ENCODE measurements at regions not wholly inside any gene's neighbourhood (a gene's known extent, or its start where the extent isn't known, plus 50 kb on each side); places are given as distances from the start of the nearest gene placed in this dataset.

DNA sequence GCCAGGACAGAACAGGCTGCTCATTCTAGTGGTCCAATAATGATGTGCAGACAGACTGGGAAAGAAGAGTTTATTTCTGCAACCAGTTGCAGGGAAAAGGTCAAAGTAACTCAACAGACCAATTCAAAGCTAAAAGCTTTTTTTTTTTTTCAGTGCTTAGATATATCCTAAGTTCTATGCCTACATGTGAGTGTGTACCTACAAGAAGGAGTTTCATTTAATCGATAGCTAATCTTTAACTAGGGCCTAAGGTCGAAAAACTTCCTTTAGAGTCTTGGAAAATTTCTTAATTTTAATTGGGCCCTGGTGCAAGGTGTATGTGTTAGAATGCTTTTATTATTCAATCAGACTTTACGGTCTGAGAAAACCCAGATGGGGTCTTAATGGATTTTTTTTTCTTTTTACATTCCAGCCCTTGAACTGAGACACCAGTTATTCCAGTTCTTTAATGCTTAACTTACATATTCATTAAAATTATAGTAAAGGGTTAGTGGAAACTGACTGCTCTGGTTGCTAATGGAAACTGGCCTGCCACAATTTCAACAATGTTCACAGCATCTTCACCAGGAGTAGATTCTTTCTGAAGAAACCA, 365.3 kb downstream of the MTRR start:
- ATAC-seq (no peak), DNase-seq (no peak)
- Histone ChIP-seq H3K4me3 (no peak overlapping the region), H3K9me3 (no peaks in the 10 kb centered on the region), H3K4me1 (no peaks in the 10 kb centered on the region), H3K36me3 (no peaks in the 10 kb centered on the region), H3K27me3 (no peaks in the 10 kb centered on the region), H3K27ac (no peak overlapping the region)
- 49 to 77% methylated on average over 3 of the region's 3 CpGs for WGBS, 2 donors
- TF ChIP-seq, protein P1, sequence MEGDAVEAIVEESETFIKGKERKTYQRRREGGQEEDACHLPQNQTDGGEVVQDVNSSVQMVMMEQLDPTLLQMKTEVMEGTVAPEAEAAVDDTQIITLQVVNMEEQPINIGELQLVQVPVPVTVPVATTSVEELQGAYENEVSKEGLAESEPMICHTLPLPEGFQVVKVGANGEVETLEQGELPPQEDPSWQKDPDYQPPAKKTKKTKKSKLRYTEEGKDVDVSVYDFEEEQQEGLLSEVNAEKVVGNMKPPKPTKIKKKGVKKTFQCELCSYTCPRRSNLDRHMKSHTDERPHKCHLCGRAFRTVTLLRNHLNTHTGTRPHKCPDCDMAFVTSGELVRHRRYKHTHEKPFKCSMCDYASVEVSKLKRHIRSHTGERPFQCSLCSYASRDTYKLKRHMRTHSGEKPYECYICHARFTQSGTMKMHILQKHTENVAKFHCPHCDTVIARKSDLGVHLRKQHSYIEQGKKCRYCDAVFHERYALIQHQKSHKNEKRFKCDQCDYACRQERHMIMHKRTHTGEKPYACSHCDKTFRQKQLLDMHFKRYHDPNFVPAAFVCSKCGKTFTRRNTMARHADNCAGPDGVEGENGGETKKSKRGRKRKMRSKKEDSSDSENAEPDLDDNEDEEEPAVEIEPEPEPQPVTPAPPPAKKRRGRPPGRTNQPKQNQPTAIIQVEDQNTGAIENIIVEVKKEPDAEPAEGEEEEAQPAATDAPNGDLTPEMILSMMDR (IDR thresholded peaks at IDR 0.05), result no peak
- intact Hi-C loops (cut with DNase I), result no loop called here

DNA sequence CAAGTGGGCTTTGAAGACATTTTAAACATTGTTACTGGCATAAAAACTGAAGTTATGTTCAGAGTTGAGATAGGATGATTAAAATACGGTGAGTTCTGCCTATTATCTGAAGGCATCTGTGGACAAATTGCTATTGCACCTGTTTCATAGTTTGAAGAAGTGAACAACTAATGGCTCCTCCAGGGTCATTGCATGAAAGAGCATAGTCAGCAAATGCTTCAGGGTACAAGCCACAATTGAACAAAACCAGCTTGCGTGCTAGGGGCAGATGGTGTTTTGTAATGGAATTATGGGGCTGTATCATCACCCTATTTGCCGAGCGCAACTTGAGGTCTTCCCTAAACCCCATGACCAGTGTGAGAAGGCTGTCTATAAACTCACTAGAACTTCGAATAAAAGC, 369.1 kb downstream of the MTRR start:
- Histone ChIP-seq H3K9me3 (no peaks in the 10 kb centered on the region), H3K4me3 (no peak overlapping the region), H3K27ac (no peak overlapping the region), H3K4me1 (no peaks in the 10 kb centered on the region), H3K36me3 (no peaks in the 10 kb centered on the region), H3K27me3 (no peaks in the 10 kb centered on the region)
- intact Hi-C loops (cut with DNase I), result no loop called here
- DNase-seq (no peak), ATAC-seq (no peak)
- WGBS, 2 donors, result 85 to 90% methylated on average over 5 of the region's 5 CpGs
- TF ChIP-seq, protein P1 (IDR thresholded peaks at IDR 0.05), result no peak

DNA sequence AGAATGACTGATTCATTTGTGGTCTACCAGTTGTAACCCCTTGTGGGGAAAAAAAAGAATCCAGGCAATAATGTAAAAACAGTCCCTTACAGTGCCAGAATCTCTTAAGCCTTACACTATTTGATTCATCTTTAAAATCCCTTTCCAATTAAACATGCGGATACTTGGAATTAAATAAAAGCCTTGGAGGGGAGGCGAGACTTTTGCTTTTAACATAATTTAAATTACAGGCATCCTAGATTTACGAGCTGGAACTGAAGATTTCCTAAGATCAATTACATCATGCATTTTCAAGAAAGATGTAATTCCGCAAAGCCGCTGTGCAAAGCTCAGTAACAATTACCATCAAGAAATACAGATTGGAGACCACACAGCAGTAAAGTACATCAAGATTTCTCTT, 370.2 kb downstream of the MTRR start:
- TF ChIP-seq, protein P1 (IDR thresholded peaks at IDR 0.05), result no peak
- intact Hi-C loops (cut with DNase I), result no loop called here
- no peaks in the 10 kb centered on the region for H3K27me3 ChIP-seq
- no peaks in the 10 kb centered on the region for H3K4me1 ChIP-seq
- no peak overlapping the region for H3K4me3 ChIP-seq
- no peak overlapping the region for H3K27ac ChIP-seq
- ATAC-seq (no peak), DNase-seq (no peak)
- WGBS, 2 donors, result 75 to 80% methylated on average over 5 of the region's 5 CpGs
- H3K9me3 ChIP-seq, result peaks cover 0 to 7% (median 0%) of the 10 kb centered on the region in 11 donors
- no peaks in the 10 kb centered on the region for H3K36me3 ChIP-seq

DNA sequence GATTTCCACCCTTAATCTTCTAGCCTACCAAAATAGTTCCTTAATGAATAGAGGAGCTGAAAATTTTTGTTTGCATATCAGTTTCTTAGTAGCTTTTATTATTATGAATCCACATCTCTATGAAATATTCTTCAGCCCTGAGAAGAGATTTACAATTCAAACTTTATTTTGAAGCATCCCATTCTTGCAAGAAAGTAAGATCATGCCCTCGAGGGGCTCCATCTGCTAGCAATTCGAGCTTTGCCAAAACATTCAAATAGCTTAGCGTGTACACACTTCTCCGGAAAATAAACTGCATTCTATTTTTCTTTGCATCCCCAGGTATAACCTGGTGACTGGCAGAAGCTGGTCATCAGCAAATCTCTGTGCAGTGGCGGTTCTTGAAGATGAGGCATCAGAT, 370.7 kb downstream of the MTRR start:
- Histone ChIP-seq H3K27ac (no peak overlapping the region), H3K4me3 (no peak overlapping the region), H3K9me3 (peaks cover 0 to 12% (median 0%) of the 10 kb centered on the region in 11 donors), H3K36me3 (no peaks in the 10 kb centered on the region), H3K4me1 (no peaks in the 10 kb centered on the region), H3K27me3 (no peaks in the 10 kb centered on the region)
- no peak for ATAC-seq
- 65 to 71% methylated on average over 5 of the region's 5 CpGs for WGBS, 2 donors
- TF ChIP-seq, protein P1 (IDR thresholded peaks at IDR 0.05), result no peak
- DNase-seq, result no peak
- intact Hi-C loops (cut with DNase I), result no loop called here

Measured in heart right ventricle (tissue), 16 donors.